MCF 10A (cell line): ENCODE measurements at regions not wholly inside any gene's neighbourhood (a gene's known extent, or its start where the extent isn't known, plus 50 kb on each side); places are given as distances from the start of the nearest gene placed in this dataset.
A peak's percentile ranks its signal among the peaks of the same experiment; 100 is the strongest.

Experiments
- BruUV-seq: library from RNA; stranded (reverse); fragments of 400-500 nt; replicated peaks from 2 replicates; lab custom pipeline; 2021; lab: Mats Ljungman, UMichigan
- CTCF ChIA-PET: fragments of 300-600 bp; sonication (Branson Sonifier 250); formaldehyde crosslinking; extraction: SDS; loops from one replicate; lab custom pipeline; 2021; ENCODE audit warnings: antibody characterized with exemption, inconsistent platforms; lab: Yijun Ruan, JAX
- POLR2A ChIA-PET: fragments of 300-600, 350-650 bp; sonication (Branson Sonifier 250); formaldehyde crosslinking; extraction: SDS; loops from one replicate; lab custom pipeline; 2020; ENCODE audit warnings: antibody characterized with exemption, inconsistent platforms; lab: Yijun Ruan, JAX
- DNase-seq: peaks from one replicate; pipeline ENCODE4 v3.0.0-alpha.2; 2018; ENCODE audit not compliant: unreplicated experiment
- H3K27ac Mint-ChIP-seq: one replicate; pipeline ENCODE4 v1.8.0; 2022; ENCODE audit warnings: mild to moderate bottlenecking, low read depth, mixed read lengths; ENCODE audit not compliant: unreplicated experiment
- H3K27me3 Mint-ChIP-seq: one replicate; pipeline ENCODE4 v1.8.0; 2022; ENCODE audit warnings: mixed read lengths; ENCODE audit not compliant: insufficient read depth, unreplicated experiment
- H3K36me3 Mint-ChIP-seq: one replicate; pipeline ENCODE4 v1.8.0; 2022; ENCODE audit warnings: mild to moderate bottlenecking, moderate library complexity, mixed read lengths; ENCODE audit not compliant: insufficient read depth, unreplicated experiment
- H3K4me1 Mint-ChIP-seq: one replicate; pipeline ENCODE4 v1.8.0; 2022; ENCODE audit warnings: mixed read lengths; ENCODE audit not compliant: insufficient read depth, unreplicated experiment
- H3K4me3 Mint-ChIP-seq: one replicate; pipeline ENCODE4 v1.8.0; 2022; ENCODE audit warnings: mild to moderate bottlenecking, moderate library complexity, mixed read lengths; ENCODE audit not compliant: unreplicated experiment
- H3K9me3 Mint-ChIP-seq: one replicate; pipeline ENCODE4 v1.8.0; 2022; ENCODE audit warnings: mixed read lengths; ENCODE audit not compliant: unreplicated experiment
- intact Hi-C: fragments of 100-400 bp; cut with micrococcal nuclease; formaldehyde crosslinking; loops from 2 replicates; pipeline ENCODE4 v1.14.1; 2022
- TF ChIP-seq, protein P1 (sequence below): fragments of 200-600 bp; IDR thresholded peaks from one replicate; pipeline ENCODE4 v1.8.0; 2022; ENCODE audit warnings: antibody characterized with exemption, mild to moderate bottlenecking; ENCODE audit not compliant: unreplicated experiment

DNA sequence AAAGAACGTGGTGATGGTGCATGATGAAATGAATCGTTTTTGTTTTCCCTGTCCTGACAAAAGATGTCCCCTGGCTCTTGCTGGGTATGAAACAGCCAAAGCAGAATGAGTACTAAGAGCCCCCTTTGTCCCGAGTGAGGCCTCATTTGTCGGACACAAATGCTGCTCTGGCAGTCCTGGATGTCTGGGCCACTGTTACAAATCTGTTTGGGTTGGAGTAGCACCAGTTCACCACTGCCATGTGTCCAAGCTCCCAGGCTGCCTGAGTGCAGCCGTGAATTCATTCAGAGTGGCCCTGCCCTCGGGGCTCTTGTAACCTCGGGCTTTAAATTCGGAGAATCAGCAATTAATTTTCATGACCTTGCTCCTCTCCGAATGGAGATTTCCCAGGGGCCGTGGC lies 182.4 kb downstream of the NUFIP1 start:
- no peak overlapping the region for H3K27ac Mint-ChIP-seq
- CTCF ChIA-PET, result no interaction called here

DNA sequence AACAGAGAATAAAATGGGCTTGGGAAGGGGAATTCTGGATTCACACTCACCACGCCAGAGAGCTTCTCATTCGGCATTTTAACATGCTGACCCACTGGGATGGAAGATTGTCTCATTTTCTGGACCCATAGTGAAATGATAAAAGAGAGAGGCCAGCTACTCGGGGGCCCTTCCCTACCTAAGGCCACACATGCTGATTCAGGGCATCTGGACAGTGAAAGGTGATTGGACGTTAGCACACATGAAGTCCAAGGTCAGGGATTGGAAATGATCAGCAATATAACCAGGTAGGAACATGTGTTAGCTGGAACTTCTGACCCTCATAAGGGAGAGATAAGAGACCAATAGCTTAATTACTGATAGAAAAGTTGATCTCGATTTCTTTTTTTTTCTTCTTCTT lies 183.7 kb downstream of the NUFIP1 start:
- TF ChIP-seq, protein P1, sequence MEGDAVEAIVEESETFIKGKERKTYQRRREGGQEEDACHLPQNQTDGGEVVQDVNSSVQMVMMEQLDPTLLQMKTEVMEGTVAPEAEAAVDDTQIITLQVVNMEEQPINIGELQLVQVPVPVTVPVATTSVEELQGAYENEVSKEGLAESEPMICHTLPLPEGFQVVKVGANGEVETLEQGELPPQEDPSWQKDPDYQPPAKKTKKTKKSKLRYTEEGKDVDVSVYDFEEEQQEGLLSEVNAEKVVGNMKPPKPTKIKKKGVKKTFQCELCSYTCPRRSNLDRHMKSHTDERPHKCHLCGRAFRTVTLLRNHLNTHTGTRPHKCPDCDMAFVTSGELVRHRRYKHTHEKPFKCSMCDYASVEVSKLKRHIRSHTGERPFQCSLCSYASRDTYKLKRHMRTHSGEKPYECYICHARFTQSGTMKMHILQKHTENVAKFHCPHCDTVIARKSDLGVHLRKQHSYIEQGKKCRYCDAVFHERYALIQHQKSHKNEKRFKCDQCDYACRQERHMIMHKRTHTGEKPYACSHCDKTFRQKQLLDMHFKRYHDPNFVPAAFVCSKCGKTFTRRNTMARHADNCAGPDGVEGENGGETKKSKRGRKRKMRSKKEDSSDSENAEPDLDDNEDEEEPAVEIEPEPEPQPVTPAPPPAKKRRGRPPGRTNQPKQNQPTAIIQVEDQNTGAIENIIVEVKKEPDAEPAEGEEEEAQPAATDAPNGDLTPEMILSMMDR, result no peak
- Mint-ChIP-seq H3K27ac (peak overlapping the region; percentile 41), H3K4me1 (peaks cover 38% of the 10 kb centered on the region), H3K4me3 (no peak overlapping the region), H3K9me3 (no peaks in the 10 kb centered on the region), H3K36me3 (no peaks in the 10 kb centered on the region), H3K27me3 (no peaks in the 10 kb centered on the region)
- DNase-seq, result no peak
- ChIA-PET CTCF (interaction anchor here (1.4 kb wide), 1 partner anchor 9 kb away, joined by 6 read pairs; no protein-coding TSS in a partner anchor), POLR2A (interaction anchor here (0.7 to 1.0 kb wide), 2 partner anchors 27 to 94 kb away, joined by 4 read pairs; no protein-coding TSS in a partner anchor)
- intact Hi-C loops, result no loop called here
- BruUV-seq, result no TSS peak

More for the DNA sequence above, 182.4 kb downstream of the NUFIP1 start:
- TF ChIP-seq, protein P1, result no peak
- H3K4me3 Mint-ChIP-seq, result no peak overlapping the region
- H3K36me3 Mint-ChIP-seq, result no peaks in the 10 kb centered on the region
- peaks cover 30% of the 10 kb centered on the region for H3K4me1 Mint-ChIP-seq
- H3K27me3 Mint-ChIP-seq, result no peaks in the 10 kb centered on the region
- no peak for DNase-seq
- intact Hi-C loops, result no loop called here
- H3K9me3 Mint-ChIP-seq, result no peaks in the 10 kb centered on the region
- POLR2A ChIA-PET, result no interaction called here
- no TSS peak for BruUV-seq

- BruUV-seq, result no TSS peak
- H3K27ac Mint-ChIP-seq, result no peak overlapping the region
These were observed 185.9 kb downstream of the NUFIP1 start for GRCh38 chr13:44803390-44803789.

DNA sequence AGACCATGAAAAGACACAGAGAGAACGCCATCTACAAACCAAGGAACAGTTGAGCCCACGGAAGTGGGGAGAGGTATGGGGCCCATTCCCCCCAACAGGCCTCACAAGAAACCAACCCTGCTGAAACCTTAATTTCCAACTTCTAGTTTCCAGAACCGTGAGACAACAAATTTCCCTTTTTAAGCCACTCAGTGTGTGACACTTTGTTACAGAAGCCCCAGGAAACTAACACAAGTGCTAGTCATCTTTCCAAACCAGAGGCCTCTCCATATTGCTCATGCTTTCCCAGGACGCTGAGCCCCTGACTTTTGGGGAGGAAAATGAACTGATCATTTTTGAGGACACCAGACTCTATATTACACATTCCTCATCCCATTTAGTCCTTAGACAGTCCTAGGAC lies 186.8 kb downstream of the NUFIP1 start:
- Mint-ChIP-seq H3K27ac (peak overlapping the region; percentile 89), H3K9me3 (no peaks in the 10 kb centered on the region), H3K4me3 (no peak overlapping the region), H3K36me3 (no peaks in the 10 kb centered on the region), H3K27me3 (no peaks in the 10 kb centered on the region), H3K4me1 (peaks cover 26% of the 10 kb centered on the region)
- ChIA-PET CTCF (no interaction called here), POLR2A (no interaction called here)
- BruUV-seq, result no TSS peak
- DNase-seq, result no peak
- TF ChIP-seq, protein P1, result no peak
- intact Hi-C loops, result loop anchor here (2.0 kb wide), 1 partner anchor 226 kb away; the partner anchor contains the start of gene TSC22D1

More at GRCh38 chr13:44803390-44803789, 185.9 kb downstream of the NUFIP1 start:
- Mint-ChIP-seq H3K9me3 (no peaks in the 10 kb centered on the region), H3K27me3 (no peaks in the 10 kb centered on the region), H3K4me3 (no peak overlapping the region), H3K36me3 (no peaks in the 10 kb centered on the region), H3K4me1 (peaks cover 33% of the 10 kb centered on the region)
- TF ChIP-seq, protein P1, result no peak
- CTCF ChIA-PET, result no interaction called here
- no peak for DNase-seq
- POLR2A ChIA-PET, result interaction anchor here (0.7 kb wide), 2 partner anchors 13 to 65 kb away, joined by 3 read pairs; no protein-coding TSS in a partner anchor
- intact Hi-C loops, result loop anchor here (2.0 kb wide), 1 partner anchor 227 kb away; the partner anchor contains the start of gene TSC22D1
